HG03039 (cell line): ENCODE measurements at regions not wholly inside any gene's neighbourhood (a gene's known extent, or its start where the extent isn't known, plus 50 kb on each side); places are given as distances from the start of the nearest gene placed in this dataset.
"Not testable (repeated sequence)": the region's sequence is repeated elsewhere in the genome, so short reads cannot be mapped to it uniquely, and the experiment has no call there.

Source experiments
- ATAC-seq: cut with Tn5 transposase; IDR thresholded peaks from one replicate; pipeline ENCODE4 v1.9.1; 2021; ENCODE audit warnings: mild to moderate bottlenecking, moderate library complexity; ENCODE audit not compliant: unreplicated experiment

DNA sequence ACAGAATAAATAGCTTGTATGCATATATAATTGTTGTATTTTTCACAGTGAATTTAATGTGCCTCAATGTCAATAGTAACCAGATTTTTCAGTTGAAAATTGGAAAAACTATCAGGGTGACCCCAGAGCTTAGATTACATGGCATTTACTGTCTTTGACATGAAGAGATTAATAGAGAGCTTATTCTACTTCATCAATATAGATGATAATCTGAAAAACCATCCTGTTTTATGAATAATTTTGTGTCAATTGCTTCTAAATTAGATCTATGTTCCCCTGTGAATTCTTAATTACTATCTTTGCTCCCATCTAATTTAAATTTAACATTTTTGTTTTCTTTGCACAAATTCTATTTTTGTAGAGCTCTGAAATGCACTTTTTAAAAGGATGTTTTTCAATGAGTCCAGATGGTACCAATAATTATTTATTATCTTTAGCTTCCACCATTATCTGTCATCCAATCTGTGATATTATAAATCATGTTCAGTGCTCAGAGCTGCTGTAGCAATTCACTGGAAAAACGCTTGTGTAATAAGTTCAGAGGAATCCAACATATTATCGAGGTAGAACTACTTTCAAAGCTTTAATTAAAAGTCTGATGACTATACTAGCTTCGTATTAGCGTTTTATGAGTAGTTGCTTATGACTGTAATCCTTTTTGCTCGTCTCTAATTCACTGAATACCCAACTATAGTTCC is 291.4 kb downstream of the JRKL start:
- ATAC-seq: no peak

DNA sequence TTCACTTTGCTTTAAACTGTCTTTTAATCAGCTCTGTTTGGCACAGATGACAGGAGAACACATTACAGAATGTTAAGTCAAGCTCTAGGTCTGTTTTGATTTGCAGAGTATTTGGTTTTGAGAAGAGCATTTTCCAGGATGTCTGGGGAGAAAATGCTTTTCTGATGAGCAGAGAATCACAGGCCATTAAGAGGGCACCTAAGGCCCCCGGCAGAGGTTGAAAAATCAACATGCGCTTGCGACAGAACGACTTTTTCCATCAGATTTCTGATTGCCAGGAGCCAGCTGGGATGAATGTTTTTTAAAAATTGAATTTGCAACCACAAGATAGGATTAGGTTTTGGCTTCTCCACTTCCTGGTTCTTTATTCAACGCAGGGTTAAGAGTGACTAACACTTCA is 304.5 kb downstream of the JRKL start:
- ATAC-seq: no peak

- ATAC-seq: no peak
These were observed 306.9 kb downstream of the JRKL start for GRCh38 chr11:96696731-96697130.

GRCh38 chr11:96697466-96697865 is 307.7 kb downstream of the JRKL start:
- no peak for ATAC-seq

DNA sequence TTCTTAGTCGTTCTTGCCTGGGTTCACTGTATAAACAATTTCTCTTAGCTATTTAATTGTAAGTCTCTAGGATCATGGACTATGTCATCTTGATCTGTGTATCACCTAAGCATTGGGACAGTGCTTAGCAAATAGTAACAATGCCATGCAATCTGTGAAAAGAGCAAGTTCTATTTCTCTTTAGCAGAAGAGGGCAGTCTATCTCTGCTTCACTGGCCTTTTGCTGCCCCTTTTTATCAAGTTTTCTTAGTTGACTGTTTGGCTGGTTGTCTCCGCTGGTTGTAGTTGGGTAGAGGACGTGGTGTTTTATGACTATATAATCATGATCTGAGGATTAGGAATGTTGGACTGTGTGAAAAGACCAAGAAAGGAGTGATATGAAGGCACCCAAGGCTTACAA is 315.0 kb downstream of the JRKL start:
- no peak for ATAC-seq

DNA sequence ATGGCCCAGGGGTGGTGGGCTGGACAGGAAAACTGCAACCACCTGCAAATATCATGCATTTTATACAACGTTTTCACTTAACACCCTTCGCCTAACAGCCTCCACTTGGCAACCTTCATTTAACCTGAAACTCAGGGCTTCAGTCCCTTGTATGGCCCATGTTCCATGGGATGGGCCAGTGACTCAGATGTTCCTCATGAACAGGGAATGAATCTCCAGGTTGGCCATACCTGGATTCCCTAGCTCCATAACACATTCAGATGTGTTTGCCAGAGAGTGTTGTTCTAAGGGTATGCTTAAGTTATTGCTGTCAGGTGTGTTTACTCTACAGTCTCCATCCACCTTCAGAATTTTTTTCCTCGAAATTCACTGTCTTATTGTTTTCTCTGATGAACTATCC is 316.9 kb downstream of the JRKL start:
- ATAC-seq: no peak

DNA sequence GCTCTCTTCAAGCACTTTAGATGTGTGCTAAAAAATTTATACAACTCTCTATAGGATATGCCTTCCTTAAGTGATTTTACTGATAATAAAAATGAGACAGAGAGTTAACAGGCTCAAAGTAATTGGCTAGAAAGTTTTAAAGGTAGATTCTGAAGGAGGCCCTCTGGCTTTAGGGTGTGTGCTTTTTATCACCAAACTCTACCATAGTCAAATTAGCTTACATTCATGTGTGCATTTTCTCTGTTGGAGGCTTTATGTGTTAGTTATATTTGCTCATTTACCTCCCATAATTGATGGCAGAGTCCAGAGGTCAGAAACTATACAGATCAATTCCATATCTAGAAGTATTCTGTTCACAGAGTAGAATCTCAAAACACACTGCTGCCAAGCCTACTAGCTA is 317.5 kb downstream of the JRKL start:
- ATAC-seq: no peak

DNA sequence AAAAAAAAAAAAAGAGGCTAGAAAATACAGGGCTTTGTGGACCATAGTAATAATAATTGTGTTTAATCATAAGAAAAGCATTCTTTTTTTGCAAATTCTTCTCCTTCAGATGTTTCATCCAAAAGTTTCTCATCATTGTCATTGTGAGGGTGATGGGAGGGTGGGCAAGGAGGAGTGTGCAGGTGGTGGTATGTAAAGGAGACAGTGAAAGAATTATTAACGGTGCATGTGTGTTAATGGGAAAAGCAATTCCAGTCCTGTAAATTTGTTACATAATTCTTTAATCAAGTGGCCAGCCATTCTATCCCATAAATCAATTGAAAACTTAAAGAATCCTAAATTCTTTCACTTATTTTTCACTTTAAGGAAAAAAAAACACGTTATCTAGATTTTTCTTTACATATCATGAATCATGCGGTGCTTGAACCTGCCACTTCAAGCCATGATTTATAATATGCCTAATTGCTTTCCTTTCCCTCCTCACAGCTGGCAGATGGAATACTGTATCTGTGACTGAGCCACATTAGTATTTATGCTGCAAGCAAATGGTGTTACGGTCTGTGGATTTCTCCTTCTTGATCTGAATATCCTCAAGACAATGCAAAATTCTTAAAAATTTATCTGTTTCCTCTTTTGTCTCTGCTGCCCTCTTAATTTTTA is 318.5 kb downstream of the JRKL start:
- no peak for ATAC-seq

GRCh38 chr11:96713301-96713700 is 323.5 kb downstream of the JRKL start:
- ATAC-seq: no peak

DNA sequence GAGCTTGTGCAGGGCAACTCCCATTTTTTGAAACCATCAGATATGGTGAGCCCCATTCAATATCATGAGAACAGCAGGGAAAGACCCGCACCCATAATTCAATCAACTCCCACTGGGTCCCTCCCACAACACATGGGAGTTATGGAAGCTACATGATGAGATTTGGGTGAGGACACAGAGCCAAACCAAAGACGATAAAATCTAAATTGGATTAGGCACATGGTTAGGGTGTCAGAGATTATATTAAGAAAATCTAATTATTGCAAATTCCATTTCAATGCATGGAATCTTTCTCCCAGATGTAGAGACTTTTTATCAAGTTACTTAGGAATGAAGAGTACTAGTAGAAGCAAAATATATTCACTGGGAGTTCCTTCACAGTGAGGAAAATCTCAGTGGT is 324.9 kb downstream of the JRKL start:
- ATAC-seq: no peak

DNA sequence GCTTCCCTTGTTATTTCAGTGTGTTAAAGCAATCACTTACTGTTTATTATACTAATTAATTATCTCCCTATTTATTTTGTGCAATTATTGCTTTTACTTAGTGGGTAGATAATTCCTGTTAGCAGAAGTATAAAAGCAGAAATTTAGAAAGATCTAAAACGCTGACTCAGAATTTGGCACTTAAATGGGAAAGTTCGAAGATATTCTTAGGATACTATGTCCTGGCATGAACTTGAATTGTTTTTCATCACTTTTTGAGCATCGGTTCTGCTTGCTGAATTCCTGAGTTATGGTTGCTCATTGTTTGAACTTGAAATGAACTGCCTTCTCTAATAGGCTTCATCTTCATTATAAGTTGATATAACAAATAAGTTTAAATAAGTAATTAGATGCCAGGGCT is 325.4 kb downstream of the JRKL start:
- no peak for ATAC-seq

- no peak for ATAC-seq
These were observed 346.8 kb downstream of the JRKL start for GRCh38 chr11:96736601-96737000.

DNA sequence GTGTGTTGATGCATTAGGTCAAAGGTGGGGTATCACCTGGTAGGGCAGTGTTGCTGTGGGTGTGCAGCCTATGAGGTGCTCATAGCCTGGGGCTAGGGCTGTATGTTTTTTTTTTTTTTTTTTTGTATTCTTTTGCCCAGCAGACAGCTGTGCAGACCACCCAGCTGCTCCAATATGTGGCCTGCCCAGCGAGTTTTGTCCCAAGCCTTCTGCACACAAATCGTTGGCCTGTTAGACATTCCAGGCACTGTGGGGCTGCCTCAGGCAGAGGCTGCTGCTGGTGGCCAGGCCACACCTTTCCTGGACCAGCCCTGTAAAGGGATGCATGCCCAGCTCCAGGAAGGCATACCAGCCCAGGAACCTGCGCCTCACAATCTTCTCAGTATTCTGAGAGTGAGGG is 348.5 kb downstream of the JRKL start:
- no peak for ATAC-seq

DNA sequence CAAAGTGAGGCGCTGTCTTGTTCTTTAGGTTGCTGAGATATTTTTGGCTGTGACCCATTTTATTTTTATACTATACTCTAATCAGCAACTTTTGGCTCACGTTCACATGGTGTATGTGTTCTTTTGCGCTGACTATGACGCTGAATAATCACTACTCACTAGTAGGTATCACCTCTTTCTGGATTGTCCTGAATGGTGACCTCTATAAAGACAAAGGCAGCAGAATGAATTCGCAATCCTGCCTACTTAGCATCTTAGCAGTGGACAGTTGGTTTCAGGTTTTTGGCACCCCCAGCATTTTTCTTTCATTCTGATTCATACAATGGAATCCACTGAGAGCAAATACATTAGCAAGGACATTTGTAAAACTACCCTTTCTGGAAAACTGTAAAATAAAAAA is 351.3 kb downstream of the JRKL start:
- ATAC-seq: no peak

DNA sequence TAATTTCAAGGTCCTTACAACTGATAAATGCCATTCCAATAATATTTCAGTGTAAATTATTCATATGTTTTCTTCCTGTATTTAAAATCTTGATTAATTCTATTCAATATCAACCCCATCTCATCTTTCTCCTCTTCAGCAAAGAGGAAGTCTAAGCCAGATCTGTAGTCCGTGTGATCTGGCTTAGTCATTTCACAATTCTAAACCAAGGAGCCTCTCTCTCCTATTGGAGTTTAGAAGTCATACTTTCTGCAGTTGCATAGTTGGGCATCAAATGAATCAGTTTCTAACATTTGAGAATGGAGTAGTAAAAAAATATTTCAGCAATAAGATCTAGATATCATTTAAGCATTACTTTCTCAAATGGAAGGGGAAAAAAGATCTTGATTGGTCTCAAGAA is 354.9 kb downstream of the JRKL start:
- no peak for ATAC-seq

- no peak for ATAC-seq
These were observed 359.0 kb downstream of the JRKL start for GRCh38 chr11:96748639-96749370.

DNA sequence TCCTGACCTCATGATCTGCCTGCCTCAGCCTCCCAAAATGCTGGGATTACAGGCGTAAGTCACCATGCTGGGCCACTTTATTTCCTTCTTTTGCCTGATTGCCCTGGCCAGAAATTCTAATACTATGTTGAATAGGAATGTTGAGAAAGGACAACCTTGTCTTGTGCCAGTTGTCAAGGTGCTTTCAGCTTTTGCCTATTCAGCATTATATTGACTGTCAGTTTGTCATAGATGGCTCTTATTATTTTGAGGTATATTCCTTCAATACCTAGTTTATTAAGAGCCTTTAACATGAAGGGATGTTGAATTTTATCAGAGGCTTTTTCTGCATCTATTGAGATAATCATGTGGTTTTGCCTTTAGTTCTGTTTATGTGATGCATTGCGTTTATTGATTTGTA is 362.0 kb downstream of the JRKL start:
- ATAC-seq: not testable (repeated sequence)

DNA sequence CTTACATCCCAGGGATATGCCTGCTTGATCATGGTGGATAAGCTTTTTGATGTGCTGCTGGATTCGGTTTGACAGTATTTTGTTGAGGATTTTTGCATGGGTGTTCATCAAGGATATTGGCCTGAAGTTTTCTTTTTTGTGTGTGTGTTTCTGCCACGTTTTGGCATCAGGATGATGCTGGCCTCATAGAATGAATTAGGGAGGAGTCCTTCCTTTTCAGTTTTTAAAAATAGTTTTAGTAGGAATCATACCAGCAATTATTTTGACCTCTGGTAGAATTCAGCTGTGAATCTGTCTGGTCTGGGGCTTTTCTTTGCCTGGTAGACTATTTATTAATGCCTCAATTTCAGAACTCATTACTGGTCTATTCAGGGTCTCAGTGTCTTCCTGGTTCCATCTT is 362.4 kb downstream of the JRKL start:
- no peak for ATAC-seq

DNA sequence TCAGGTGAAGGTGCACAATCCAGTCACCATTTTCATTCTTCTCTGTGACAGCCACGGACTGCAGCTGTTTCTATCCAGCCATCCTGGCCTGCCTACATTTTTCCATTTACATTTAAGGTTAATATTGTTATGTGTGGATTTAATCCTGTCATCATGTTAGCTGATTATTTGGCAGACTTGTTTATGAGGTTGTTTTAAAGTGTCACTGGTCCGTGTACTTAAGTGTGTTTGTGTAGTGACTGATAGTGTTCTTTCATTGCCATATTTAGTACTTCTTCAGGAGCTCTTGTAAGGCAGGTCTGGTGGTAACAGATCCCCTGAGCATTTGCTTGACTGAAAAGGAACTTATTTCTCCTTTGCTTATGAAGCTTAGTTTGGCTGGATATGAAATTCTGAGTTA is 364.2 kb downstream of the JRKL start:
- ATAC-seq: no peak

DNA sequence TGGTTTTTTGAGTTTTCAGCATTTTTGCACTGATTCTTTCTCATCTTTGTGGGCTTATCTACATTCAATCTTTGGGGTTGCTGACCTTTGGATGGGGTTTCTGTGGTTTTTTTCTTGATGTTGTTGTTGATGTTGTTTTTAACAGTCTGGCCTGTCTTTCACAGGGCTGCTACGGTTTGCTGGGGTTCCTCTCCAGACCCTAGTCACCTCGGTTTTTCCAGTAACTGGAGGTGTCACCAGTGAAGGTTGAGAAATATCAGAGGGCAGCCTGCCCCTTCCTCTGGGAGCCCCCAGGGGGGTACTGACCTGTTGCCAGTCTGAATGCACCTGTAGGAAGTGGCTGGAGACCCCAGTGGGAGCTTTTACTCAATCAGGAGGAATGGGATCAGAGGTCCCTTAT is 365.4 kb downstream of the JRKL start:
- no peak for ATAC-seq

- no peak for ATAC-seq
These were observed 365.9 kb downstream of the JRKL start for GRCh38 chr11:96755752-96756151.

DNA sequence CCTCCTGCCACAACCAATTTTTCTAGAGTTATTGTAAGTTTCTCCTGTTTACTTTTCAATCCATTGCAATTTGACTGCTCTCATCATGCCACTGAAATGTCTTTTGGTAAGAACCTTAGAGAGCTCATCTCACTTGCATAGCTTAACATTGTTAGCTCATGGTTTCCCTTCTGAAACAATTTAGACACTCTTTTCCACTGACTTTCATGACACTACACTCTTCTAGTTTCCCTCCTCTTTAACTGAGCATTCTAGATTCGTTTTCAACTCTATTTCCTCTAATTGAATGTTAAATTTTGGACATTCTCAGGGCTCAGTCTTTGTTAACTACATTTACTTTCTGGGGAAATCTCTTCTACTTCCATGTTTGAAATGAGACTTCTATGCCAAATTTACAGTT is 369.1 kb downstream of the JRKL start:
- no peak for ATAC-seq
